ENCODE measurements at regions not wholly inside any gene's neighbourhood (a gene's known extent, or its start where the extent isn't known, plus 50 kb on each side); places are given as distances from the start of the nearest gene placed in this dataset.

DNA sequence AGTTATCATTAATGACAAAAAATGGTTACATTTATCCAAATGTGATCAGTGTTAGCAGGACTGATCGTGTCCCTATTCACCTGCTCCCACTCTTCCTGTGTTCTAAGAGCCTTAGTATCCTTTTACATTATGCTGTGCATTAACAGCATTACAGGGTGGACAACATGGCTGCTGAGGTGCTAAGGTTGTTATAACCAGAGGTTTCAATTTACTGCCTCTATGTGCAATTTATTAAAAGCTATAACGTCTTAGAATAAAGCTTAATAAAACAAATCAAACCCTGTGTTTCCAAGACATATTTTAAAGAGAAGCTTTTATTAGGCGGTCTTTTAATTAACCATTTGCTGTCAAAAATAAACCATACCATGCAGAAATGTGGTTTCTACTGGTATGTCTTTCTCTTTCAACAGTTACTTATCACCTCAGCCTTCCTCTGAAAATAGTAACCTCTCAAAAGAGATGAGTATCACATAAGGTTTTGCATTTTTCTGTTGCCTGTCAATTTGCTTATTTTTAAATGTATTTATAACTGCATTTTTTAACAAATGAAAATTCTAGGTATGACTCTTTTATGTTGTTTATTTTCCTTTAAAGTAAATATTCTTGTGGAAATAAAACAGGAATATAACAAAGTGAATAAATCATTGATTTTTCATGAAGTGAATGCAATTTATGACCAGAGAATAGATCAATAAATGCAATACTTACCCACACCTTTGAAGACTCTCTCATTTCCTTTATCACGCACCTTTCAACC, 849.8 kb upstream of the SORCS1 start:
- no peak for TF ChIP-seq EZH2 (IDR thresholded peaks at IDR 0.05; ENCODE audit: insufficient read depth, poor library complexity, severe bottlenecking)
- no peak for TF ChIP-seq EZH2phosphoT487 (IDR thresholded peaks at IDR 0.05; ENCODE audit: insufficient read depth, low read depth)

All from GM23248 (cell line).